SK-N-DZ (cell line): ENCODE measurements at regions not wholly inside any gene's neighbourhood (a gene's known extent, or its start where the extent isn't known, plus 50 kb on each side); places are given as distances from the start of the nearest gene placed in this dataset.
"Not testable (repeated sequence)": the region's sequence is repeated elsewhere in the genome, so short reads cannot be mapped to it uniquely, and the experiment has no call there.

Experiments
- DNase-seq: peaks from one replicate; pipeline ENCODE4 v3.0.0-alpha.2; 2015; ENCODE audit warnings: low spot score

DNA sequence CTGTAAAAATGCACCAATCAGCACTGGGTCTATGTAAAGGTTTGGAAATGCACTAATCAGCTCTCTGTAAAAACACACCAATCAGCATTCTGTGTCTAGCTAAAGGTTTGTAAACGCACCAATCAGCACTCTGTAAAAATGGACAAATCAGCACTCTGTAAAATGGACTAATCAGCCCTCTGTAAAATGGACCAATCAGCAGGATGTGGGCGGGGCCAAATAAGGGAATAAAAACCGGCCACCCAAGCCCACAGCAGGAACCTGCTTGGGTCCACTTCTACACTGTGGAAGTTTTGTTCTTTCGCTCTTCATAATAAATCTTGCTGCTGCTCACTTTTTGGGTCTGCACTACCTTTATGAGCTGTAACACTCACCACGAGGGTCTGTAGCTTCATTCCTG lies 101.0 kb downstream of the SMC2 start:
- DNase-seq: not testable (repeated sequence)

DNA sequence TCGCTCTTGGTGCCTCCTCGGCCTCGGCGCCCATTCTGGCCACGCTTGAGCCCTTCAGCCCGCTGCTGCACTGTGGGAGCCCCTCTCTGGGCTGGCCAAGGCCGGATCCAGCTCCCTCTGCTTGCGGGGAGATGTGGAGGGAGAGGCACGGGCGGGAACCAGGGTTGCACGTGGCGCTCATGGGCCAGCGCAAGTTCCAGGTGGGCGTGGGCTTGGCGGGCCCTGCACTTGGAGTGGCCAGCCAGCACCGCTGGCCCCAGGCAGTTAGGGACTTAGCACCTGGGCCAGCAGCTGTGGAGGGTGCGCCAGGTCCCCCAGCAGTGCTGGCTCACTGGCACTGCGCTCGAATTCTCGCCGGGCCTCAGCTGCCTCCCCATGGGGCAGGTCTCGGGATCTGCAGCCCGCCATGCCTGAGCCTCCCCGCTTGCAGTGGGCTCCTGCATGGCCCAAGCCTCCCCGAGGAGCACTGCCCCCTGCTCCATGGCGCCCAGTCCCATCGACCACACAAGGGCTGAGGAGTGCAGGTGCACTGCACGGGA lies 106.4 kb downstream of the SMC2 start:
- no peak for DNase-seq

DNA sequence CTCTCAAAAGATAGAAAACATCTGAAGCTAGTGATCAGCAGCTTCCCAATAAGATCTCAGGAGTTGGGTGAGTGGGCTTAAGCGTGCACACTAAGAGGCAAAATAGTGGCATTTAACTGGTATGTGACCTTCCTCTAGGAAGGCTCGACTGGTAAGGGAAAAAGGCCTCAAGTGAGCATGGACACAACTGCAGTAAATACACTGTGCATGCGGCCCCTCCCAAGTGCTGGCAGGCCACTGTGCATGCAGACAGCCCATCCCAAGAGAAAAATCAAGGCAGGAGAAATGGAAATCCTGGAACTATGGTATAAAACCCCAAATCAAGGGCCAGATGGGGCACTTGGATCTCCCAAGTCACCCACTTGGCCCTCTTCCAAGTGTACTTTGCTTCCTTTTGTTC lies 112.7 kb downstream of the SMC2 start:
- no peak for DNase-seq

- no peak for DNase-seq
These were observed 115.3 kb downstream of the SMC2 start for GRCh38 chr9:104209387-104209786.

GRCh38 chr9:104227108-104227507 lies 133.0 kb downstream of the SMC2 start:
- no peak for DNase-seq

DNA sequence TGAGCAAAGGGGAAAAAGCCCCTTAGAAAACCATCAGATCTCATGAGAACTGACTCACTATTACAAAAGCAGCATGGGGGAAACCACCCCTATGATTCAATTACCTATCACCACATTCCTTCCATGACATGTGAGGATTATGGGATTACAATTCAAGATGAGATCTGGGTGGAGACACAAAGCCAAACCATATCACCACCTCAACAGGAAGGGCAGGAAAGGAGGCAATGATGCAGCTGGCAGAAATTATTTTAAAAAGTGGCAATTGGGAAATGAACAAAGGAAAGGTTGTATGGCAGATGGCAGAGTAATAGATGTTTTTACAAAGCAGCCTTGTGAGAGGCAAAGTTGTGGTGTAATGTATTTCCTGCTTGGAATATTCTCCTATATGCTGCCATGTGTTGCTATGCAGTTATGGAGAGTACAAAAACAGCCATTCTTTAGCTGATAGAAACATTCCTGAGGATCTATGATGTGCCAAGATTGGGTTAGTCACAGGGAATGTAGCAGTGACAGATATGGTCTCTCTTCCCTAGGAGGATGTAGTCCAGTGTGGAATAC lies 138.8 kb downstream of the SMC2 start:
- no peak for DNase-seq

- no peak for DNase-seq
These were observed 139.3 kb downstream of the SMC2 start for GRCh38 chr9:104233366-104233765.

- DNase-seq: not testable (repeated sequence)
These were observed 140.7 kb downstream of the SMC2 start for GRCh38 chr9:104234632-104235337.

GRCh38 chr9:104235347-104236120 lies 141.4 kb downstream of the SMC2 start:
- DNase-seq: not testable (repeated sequence)

- DNase-seq: no peak
These were observed 144.6 kb downstream of the SMC2 start for GRCh38 chr9:104238668-104239067.

GRCh38 chr9:104240890-104241289 lies 146.8 kb downstream of the SMC2 start:
- DNase-seq: no peak

DNA sequence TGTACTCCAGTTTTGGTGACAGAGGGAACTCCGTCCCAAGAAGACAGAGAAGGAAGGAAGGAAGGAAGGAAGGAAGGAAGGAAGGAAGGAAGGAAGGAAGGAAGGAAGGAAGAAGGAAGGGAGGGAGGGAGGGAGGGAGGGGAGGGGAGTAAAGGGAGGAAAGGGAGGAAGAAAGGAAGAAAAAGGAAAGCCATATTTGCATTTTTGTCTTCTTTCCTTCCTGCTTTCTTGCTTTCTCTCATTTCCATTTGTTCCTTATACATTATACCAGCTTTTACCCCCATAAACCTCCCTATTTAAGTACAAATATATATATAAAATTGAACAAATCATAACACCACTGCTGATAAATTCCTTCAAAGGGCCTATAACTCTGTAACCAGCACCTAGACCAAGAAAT lies 151.8 kb downstream of the SMC2 start:
- DNase-seq: no peak

- DNase-seq: no peak
These were observed 153.9 kb downstream of the SMC2 start for GRCh38 chr9:104247899-104248460.

- no peak for DNase-seq
These were observed 162.1 kb downstream of the SMC2 start for GRCh38 chr9:104256031-104256695.

DNA sequence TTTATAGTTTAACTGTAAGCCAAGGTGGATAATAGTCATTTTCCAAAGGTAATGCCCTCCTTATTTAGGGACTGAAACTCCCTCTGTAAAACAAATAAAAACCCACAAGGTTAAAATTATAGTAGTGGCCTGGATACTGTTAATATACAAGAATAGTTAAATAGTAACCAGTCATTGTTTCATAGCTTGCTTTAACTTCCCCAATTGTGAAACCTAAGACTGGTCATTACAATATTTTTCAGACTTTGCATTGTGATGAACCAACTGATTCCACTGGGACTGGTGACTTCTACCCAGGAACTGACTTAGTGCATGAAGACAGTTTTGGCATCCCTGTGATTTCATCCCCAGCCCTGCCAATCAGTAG lies 162.6 kb downstream of the SMC2 start:
- DNase-seq: no peak

DNA sequence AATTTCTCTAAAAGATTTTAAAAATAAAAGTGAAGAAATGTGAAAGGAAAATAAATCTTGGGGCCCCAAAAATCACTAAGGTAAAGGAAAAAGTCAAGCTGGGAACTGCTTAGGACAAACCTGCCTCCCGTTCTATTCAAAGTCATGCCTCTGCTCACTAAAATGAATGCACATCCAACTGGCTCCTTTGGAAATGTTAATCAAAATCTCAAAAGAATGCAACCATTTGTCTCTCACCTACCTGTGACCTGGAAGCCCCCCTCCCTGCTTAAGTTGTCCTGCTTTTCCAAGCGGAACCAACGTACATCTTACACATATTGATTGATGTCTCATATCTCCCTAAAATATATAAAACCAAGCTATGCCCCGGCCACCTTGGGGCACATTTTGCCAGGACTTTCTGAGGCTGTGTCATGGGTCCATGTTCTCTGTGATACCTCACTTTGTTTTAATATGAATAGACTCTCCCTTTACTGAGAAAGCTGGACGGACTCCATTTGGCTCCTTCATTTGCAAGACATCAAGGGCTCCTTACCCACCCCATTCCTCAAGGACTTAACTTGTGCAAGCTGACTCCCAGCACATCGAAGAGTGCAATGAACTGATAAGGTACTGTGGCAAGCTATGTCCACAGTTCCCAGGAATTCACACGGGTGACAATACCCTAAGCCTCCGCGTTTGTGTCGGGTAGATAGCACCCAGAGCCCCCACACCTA lies 164.3 kb downstream of the SMC2 start:
- DNase-seq: no peak

GRCh38 chr9:104260004-104260403 lies 165.9 kb downstream of the SMC2 start:
- no peak for DNase-seq

GRCh38 chr9:104263942-104264341 lies 169.8 kb downstream of the SMC2 start:
- no peak for DNase-seq

DNA sequence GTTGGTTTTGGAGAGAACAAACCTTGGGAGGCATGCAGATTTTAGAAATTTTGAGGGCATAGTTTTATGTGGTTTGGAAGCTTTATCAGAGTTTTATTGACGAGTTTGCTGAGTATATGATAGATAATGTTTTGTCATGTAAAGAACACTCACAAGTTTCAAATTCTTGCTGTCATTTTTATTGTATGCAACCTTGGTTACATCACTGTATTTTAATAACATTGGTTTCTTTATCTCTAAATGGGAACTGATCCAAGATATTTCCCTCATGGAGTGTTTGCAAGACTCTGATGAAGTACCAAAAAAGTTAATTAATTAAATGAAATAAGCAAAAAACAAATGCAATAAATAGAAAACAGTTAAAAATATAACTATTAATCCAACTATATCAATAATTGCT lies 170.3 kb downstream of the SMC2 start:
- DNase-seq: no peak

GRCh38 chr9:104269374-104269773 lies 175.3 kb downstream of the SMC2 start:
- no peak for DNase-seq
